Suprapubic skin (tissue), 4 donors: ENCODE measurements at regions not wholly inside any gene's neighbourhood (a gene's known extent, or its start where the extent isn't known, plus 50 kb on each side); places are given as distances from the start of the nearest gene placed in this dataset.

ENCODE experiments used
- CTCF ChIP-seq, 2 donors: fragments of 200-600 bp in 1 of 2; fragments of 450-650 bp in 1 of 2; sonication (generic) in 1 of 2; IDR thresholded peaks; one replicate each; pipeline ENCODE4 v1.5.1; 2016 to 2019; ENCODE audit warnings: antibody characterized with exemption in 2 of 2, mild to moderate bottlenecking in 1 of 2, moderate library complexity in 1 of 2
- EP300 ChIP-seq: sonication (generic); formaldehyde crosslinking; IDR thresholded peaks from one replicate; pipeline ENCODE4 v1.6.1; 2017; ENCODE audit warnings: antibody characterized with exemption
- POLR2A ChIP-seq, 2 donors: fragments of 450-650 bp; IDR thresholded peaks; one replicate each; pipeline ENCODE4 v1.6.1; 2017; ENCODE audit warnings: antibody characterized with exemption in 2 of 2, mild to moderate bottlenecking in 2 of 2, moderate library complexity in 2 of 2
- POLR2AphosphoS5 ChIP-seq, 3 donors: sonication (generic); formaldehyde crosslinking; IDR thresholded peaks; one replicate each; pipeline ENCODE4 v1.6.1; 2017; ENCODE audit warnings: antibody characterized with exemption in 3 of 3

- TF ChIP-seq CTCF (IDR thresholded peaks at IDR 0.05) (no peak), POLR2AphosphoS5 (IDR thresholded peaks at IDR 0.05) (no peak), POLR2A (IDR thresholded peaks at IDR 0.05) (no peak), EP300 (no peak)
Observed at GRCh38 chr1:113292603-113293255, 97.6 kb upstream of the MAGI3 start.
